Epidermal melanocyte (primary cell): ENCODE measurements at regions not wholly inside any gene's neighbourhood (a gene's known extent, or its start where the extent isn't known, plus 50 kb on each side); places are given as distances from the start of the nearest gene placed in this dataset.

Experiments used
- DNase-seq: peaks from one replicate; pipeline ENCODE4 v3.0.0; 2011; ENCODE audit warnings: low spot score; ENCODE audit not compliant: insufficient read length

DNA sequence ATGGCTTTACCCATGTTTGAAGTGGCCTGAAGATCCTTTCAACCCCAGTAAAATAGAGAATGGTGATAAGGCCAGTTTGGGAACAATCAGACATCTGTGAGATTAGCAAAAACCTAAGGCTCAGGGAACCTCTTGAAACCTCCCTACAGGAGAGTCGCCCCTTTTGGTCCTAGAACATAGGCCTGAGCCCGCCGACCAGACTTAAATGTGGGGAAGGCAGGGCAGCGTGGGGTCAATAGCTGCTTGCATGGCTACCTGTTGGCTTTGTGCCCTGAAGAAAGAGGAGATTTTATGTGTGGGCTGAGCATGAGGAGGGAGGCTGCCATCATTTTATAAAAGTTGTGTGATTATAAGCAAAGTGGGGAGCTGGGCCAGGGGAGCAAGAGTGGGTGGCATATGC is 97.6 kb upstream of the TBX20 start:
- no peak for DNase-seq

DNA sequence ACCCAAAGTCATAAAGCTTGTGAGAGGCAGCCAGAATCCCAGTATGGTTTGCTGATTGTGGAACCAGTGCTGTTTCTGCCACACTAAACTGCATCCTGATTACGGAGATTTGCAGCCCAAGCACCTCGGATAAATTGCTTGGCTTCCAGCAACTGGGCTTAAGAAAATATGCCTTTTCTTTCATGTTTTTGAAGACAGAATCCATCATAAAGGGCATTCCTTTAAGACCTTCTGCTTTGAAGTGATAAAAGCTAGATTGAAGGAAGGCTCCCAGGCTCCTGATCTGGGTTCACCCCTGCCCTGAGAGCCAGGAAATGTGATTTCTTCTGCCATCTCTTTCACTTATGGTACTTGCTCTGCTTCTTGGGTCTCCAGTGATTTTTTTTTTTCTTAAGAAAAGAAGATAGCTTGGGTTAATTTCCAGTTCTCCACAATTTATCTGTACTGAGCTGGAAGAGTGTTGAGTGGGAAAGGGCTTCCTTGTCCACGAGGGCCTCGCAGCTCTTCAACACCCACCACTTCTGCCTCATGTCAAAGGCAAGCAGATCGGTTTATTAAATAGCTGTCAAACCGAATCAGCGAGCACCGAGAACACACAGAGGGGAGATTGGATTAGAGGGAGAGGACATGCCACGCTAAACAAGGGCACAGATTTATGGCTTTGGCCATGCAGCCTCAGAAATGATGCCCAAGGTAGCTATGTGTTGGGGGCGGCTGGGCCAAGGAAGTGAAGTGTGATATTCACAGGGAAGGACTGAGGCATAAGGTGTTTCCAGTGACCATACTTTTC is 94.9 kb upstream of the TBX20 start:
- DNase-seq, result no peak

DNA sequence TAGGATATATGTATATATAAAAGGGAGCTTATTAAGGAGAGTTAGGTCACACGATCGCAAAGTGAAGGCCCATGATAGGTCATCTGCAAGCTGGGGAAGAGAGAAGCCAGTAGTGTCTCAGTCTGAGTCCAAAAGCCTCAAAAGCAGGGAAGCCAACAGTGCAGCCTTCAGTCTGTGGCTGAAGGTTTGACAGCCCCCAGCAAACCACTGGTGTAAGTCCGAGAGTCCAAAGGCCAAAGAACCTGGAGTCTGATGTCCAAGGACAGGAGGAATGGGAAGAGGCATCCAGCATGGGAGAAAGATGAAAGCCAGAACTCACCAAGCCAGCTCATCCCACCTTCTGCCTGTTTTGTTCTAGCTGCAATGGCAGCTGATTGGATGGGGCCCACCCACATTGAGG is 88.9 kb upstream of the TBX20 start:
- no peak for DNase-seq

DNA sequence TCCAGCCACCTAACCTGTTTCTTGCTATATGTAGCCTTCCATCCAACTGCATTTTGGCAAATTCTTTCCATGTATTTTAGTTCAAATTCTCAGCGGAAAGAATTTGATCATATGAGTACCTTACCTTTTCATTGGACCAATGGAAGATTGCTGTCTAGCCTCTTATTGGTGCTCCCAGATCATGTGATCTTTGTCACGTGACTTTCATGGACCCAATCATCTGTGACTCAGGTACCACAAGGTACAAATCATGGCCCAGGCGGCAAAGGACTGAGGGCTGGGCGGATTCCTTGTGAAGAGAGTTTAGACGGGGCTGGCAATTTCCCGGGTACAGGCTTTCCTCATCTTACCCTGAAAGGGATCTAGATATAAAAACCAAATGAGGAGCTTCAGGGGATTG is 85.9 kb upstream of the TBX20 start:
- DNase-seq, result no peak

DNA sequence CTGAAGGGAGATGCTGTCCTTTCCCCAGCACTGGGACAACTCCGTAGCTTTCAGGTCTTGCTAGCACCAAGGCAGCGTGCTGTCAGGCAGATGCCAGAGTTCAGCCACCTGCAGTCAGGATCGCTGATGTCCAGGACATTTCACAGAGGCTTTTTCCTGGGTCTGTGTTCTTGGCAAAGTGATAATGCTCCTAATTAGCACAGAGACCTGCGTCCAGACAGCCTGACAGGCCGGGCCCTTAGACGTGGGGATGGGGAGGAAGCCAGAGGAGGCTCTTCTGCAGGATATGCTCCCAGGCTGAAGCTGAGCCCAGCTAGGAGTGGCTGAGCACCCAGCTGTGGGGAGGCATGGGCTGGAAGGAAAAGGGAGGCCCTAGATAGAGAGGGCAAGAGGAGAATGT is 82.5 kb upstream of the TBX20 start:
- DNase-seq, result no peak

DNA sequence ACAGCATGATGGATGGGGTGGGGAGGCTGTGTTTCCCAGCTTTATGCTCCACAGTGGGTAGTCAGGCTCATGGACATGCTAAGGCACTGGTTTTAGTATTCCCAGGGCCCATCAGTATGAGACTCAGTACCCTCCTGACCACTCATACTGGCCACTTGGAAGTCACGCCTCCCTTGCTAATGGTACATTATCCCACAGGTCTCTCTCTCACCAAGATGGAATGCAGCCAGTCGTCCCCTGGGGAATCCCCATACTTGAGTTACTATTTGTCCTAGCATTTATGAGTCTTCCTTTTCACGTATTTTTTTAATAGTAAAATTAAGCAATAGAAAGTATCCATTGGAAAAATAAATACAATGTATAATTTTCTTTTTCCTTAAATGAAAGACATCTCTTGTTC is 80.6 kb upstream of the TBX20 start:
- DNase-seq, result no peak

DNA sequence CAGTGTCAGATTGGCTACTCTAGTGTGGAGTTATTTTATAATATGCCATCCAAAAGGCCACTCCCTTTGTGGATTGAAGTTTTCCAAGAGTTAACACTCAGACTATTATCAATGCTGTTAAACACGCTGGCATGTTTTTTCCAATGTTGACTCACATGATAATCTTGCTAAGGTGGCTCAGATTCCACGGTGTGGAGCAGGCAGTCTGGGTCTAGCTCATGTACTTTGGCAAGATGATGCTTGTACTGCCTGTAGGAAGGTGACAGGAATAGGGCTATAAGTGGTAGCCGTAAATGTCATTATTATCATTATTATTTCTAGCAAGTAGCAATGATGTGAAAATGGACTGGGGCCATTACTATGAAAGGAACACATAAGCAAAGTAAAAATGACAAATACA is 79.4 kb upstream of the TBX20 start:
- DNase-seq, result no peak

DNA sequence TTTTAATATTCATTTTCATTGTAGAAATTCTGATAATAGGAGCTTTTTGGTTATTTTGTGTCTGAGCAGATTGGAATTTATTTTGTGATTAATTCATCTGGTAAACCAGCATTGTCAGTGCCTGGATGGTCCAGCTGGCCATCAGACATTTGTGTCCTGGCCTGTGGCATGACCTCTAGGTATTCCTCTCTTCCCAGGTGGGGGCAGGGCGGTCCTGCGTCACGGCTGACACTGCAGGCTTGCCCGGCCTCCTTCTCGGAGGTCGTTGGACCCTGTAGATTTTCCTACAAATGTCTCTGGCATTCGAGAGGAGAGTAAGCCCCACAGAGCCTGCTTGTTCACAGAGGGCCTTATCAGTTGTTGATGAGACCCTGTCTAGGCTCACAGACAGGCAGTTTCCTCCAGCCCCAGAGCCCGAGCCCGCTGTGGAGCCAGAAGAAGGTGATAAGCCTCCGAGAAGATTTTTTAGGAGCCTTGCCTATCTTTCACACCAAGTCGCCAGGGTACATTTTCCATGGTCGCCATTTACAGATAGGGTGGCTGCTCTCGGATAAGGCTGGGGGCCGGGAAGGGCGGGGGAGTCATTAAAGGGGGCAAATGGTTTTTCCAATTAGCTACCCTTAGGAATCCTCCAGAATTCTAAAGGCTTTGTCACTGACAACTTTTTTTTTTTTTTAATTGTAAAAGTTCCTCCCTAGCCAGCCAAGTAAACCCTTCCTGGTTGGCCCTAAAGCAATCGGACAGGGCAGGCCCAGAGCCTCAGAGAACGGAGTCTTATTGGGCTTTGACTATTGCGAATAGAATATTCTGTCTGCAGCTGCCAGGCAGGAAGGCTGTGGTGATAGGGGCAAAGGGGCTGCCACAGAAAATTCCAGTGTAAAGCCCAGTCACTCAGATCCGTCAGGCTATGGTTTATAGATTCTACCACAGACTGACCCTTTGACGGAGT is 78.1 kb upstream of the TBX20 start:
- DNase-seq, result no peak

DNA sequence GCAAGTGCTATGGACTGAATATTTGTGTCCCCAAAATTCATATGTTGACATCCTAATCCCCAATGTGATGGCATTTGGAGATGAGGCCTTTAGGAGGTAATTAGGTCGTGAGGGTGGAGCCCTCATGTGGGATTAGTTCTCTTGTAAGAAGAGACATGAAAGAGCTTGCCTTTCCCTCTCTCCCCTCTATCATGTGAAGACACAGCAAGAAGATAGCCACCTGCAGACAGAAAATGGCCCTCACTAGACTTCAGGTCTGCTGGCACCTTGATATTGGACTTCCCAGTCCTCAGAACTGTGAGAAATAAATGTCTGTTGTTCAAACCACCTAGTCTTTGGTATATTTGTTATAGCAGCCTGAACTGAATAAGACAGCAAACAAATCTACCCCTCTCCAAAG is 75.1 kb upstream of the TBX20 start:
- DNase-seq, result no peak

DNA sequence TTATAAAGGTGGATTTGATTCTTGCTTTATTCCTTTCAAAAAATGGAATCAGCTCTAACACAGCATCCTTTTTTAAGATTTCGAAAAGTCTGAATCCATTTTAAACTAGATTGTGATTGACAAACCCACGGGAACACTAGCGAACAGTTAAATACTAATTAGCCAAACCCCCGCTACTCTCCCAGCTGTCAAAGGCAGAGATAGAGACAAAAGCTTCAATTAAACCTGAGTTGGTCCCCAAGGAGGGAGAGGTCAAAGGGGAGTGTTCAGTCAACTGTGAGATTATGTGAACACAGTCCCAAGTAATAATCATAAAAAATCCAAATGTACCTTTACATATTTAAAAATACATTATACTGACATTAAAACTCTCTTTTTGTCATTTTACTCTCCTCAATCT is 65.7 kb upstream of the TBX20 start:
- DNase-seq, result no peak

DNA sequence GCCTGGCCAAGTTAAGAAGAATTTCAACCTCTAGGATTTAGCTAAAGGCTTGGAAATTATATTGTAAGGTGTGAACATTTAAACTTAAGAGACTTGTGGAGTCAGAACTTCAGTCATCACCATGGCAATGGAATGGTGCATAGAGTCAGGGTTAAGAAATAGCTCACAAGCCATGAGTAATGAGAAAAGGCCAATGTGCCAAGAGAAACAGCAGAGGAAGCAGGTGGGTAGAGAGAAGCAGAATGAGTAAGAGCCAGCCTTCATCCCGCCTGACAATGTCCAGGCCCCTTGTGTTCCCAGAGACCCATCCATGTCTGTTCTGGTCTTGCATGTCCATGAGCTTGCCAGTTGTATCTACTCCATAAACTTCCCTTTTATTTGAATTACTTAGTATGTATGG is 62.6 kb upstream of the TBX20 start:
- DNase-seq, result no peak

DNA sequence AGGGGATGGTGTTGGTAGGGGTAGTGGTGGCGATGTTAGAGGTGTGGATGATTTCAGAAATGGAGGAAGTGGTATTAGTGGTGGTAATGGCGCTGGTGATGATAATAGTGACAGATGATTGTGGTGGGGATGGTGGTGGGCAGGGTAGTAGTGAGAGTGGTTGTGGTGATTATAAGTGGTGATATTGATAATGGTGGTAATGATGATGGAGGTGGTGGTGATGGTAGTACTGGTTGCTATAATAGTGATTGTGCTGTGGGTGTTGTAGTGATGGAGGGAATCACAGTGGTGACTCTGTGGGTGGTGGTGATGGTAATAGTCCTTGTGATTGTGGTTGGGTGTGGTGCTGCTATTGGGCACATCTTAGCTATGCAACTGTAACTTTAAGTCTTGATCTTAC is 61.6 kb upstream of the TBX20 start:
- DNase-seq, result no peak

DNA sequence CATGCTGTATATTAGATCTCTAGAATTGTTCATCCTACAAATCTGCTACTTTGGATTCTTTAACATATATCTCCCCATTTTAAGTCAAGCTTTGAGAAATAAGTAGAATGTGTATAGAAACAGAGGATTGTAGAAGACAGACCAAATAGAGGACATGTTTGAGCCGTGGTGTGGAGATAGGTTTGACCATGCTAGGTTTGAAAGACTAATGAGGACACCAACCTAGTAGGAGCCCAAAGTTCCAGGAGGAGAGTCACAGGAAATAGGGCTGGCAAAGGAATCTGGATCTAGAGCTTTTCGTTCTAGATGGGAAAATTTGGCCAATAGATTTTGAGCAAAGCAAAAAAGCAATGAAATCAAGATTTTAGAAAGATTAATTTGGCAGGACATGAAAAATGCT is 60.5 kb upstream of the TBX20 start:
- DNase-seq, result no peak

DNA sequence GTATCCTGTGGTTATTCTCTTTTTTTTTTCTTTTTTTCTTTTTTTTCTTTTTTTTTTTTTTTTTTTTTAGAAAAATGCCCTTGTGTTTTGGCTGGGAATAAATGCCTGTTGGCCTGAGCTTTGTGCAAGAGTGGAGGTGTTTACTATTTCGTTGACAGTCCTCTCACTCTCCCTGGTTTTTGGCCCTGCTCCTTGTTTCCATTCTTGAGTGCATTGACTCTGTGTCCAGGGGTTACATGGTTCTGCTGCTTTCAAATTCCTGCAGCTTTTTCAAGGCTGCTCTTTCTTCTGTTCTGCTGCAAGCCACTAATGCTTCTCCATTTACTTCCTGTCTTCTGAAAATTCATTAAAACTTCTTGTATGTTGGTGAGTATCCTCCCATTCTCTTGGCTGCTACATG is 59.7 kb upstream of the TBX20 start:
- no peak for DNase-seq
